GM19043 (cell line): ENCODE measurements at regions not wholly inside any gene's neighbourhood (a gene's known extent, or its start where the extent isn't known, plus 50 kb on each side); places are given as distances from the start of the nearest gene placed in this dataset.

Source experiments
- ATAC-seq: cut with Tn5 transposase; IDR thresholded peaks from one replicate; pipeline ENCODE4 v1.9.1; 2021; ENCODE audit warnings: low read depth; ENCODE audit not compliant: unreplicated experiment

DNA sequence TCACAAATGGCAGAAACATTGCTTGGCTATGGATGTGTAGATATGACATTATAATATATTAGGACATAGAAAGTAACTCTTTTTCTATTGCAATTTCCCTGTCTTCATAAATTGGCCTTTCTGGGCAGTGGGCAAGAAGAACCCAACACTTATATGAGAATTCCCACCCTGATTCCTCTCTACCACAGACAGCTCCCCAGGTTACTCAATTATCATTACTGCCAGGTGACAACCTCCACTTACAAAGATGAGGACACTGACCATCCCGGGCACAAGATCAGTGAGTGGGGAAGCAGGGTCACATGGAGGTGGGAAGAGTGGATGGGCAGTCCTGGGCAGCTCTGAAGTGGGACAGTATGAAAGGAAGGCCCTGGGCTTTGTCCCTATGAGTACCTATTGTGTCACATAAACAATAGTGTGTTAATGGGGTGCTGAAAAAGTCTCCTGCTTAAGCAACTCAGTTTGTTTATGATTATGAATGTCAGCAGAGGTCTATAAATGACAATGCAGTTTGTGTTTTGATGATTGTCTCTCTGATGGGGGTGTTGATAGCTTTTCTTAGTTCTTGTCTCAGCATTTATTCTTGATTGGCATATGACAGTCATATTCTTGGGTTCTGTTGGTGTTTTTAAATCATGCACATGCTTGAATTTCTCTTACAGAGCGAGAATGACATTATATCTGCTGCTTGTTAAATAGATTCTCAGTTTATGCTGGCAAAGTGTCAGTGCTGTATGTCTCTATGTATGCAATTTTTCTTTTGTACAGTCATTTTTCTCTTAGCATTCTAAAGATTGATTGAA lies 99.9 kb downstream of the SLIT2 start:
- no peak for ATAC-seq

DNA sequence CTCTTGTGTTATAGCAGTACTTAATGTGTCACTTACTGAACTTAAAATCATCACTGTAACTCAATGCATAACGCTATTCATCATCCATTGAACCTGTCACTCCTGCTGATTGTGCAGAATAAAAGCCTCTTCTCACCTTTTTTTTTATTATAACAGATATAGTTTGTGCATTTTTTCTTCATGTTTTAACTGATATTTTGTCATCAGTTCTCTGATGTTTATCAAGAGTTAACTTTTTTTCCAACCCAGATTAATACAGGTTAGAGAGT lies 100.4 kb downstream of the SLIT2 start:
- no peak for ATAC-seq

DNA sequence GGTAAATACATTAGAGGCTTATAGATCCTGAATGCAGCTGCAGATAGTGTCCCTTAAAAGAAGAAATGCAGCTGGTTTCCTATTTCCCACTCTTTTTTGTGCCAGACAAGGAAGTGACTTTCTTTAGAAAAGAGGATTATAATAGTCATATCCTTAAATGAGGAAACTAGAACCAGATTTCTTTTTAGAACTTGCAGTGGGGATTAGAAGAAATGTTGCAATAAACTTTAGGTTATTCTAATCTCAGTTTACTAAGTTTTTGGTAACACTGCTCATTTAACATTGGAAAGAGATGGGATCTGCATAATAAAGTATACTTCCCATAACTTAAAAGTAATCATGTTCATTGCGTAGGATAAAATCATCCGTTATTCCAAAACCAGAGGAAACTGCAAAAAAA lies 101.9 kb downstream of the SLIT2 start:
- ATAC-seq, result no peak

DNA sequence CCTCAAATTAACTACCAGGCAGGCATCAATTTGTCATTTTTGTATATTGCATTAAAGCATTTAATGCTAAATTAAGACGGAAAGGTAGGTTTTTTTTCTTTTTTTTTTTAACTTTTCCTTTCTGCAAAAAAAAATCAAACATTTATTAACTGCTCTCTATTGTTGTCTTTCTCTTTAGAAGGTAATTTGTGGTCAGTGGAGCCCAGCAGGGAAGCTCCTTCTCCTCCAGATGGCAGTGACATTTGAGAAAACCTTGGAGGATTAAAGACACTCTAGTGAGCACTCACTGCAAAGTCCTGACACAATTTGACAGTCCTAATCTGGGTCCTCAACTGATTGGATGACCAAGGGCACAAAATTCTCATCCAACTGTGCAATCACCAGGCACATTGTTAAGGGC lies 102.4 kb downstream of the SLIT2 start:
- ATAC-seq, result no peak

- no peak for ATAC-seq
These were observed 104.9 kb downstream of the SLIT2 start for GRCh38 chr4:20356565-20356964.

- ATAC-seq, result no peak
These were observed 106.4 kb downstream of the SLIT2 start for GRCh38 chr4:20358110-20358509.

DNA sequence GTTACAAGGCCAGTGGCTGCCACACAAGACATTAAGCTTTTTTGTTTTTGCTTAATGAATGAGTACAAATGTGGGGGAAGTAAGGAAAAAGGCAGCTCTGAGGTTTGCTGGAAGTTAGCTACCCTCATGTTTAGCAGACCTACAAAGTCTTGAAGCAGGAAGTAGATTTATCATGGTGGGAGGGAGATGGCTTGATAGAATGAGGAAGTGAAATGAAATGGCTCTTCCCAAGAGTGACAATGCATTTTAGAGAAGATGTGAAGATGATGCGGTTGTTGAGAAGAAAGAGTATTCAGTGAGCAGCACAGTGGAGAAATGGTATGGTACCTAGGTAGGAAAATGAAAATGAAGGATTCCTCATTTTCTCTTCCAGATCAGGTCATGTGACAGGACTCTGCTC lies 108.0 kb downstream of the SLIT2 start:
- peak; percentile 59 for ATAC-seq

- ATAC-seq, result no peak
These were observed 110.4 kb downstream of the SLIT2 start for GRCh38 chr4:20362148-20362547.

- no peak for ATAC-seq
These were observed 113.3 kb downstream of the SLIT2 start for GRCh38 chr4:20364969-20365368.

DNA sequence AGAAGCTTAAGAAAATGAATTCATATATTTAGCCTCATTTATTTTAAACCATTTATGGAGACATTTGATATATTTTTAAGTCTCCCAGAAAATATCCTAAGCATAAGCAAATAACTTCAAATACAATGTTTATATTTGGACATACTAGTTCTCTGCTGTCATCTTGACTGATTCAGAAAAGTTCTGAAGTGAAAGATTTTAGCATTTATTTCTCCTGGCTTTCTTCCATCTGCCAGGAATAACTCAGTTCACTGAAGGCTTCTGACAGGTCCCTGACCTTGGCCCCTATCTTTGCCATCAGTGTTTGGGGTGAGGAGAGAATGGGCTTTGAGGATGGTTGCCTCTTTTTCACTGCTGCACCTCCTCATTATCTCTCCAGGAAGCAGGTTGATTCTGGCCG lies 115.7 kb downstream of the SLIT2 start:
- ATAC-seq, result no peak

DNA sequence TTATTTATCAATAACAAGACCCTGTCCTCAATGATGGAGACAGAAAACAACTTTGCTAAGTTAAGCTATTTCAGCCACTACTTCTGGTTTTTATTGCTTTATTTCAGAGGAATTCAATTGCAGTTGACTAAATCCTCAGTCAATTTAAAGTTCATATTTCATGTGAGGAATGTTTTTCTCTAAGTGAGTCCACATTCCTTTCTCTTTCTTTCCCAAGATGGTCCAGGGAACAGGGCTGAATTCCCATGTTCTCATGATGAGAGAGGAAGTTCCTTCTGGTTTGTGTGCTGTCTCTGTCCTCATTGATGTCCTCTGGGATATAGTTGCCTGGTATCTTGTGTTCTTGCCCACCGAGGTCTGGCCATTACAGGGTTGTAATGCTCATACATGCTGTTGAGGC lies 117.2 kb downstream of the SLIT2 start:
- ATAC-seq, result no peak

DNA sequence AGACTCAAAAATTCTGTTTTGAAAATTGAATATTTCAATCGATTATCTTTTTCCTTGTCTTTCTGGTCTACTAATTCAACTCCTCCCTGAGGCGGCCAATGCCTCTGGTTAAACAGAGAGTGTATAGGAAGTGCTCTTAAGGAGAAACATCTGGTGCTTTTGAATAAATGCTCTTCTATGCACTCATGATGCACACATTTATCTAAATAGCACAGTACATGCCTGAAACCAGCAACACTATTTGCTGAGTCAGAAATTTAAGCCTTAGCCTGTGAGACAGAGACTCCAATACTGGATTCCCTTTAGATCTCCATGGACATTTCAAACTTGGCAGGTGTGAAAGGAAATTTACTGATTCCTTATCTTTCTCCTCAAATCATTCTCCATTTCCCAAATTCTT lies 118.6 kb downstream of the SLIT2 start:
- no peak for ATAC-seq

- no peak for ATAC-seq
These were observed 124.4 kb downstream of the SLIT2 start for GRCh38 chr4:20376070-20376469.

GRCh38 chr4:20378181-20378580 lies 126.5 kb downstream of the SLIT2 start:
- ATAC-seq, result no peak

GRCh38 chr4:20381005-20381404 lies 129.3 kb downstream of the SLIT2 start:
- ATAC-seq, result no peak

- ATAC-seq, result no peak
These were observed 131.6 kb downstream of the SLIT2 start for GRCh38 chr4:20383283-20383682.

DNA sequence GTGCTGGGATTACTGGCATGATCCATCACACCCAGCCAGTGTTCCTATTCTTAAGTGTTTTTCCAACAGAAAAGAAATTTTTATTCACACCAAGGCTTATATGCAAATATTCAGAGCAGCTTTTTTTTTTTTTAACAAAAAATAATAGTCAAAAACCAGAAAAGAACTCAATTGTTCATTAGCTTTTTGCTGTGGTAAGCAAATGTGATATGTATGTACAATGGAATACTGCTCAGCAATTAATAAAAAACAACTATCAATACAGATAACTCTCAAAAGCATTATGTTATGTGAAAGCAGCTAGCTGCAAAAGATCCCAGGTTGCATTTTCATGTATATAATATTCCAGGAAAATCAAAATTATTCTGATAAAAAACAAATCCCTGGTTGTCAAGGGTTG lies 132.3 kb downstream of the SLIT2 start:
- ATAC-seq, result no peak

DNA sequence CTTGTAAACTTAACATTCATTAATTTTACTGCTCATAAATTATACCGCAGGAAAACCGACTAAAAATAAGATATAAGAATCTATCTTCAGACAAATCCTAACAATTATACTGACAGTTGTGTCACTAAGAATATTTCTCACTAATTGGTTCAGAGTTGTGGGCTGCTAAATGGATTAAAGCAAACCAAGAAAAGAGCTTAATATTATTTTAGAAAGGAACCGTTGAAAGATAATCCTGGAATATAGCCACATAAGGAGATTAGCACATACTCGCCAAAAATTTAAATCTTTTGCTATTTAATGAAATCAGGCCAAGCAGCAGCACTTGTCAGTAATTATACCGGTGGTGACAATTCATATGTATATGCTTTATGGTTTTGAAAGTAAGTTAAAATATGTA lies 132.8 kb downstream of the SLIT2 start:
- ATAC-seq, result no peak

DNA sequence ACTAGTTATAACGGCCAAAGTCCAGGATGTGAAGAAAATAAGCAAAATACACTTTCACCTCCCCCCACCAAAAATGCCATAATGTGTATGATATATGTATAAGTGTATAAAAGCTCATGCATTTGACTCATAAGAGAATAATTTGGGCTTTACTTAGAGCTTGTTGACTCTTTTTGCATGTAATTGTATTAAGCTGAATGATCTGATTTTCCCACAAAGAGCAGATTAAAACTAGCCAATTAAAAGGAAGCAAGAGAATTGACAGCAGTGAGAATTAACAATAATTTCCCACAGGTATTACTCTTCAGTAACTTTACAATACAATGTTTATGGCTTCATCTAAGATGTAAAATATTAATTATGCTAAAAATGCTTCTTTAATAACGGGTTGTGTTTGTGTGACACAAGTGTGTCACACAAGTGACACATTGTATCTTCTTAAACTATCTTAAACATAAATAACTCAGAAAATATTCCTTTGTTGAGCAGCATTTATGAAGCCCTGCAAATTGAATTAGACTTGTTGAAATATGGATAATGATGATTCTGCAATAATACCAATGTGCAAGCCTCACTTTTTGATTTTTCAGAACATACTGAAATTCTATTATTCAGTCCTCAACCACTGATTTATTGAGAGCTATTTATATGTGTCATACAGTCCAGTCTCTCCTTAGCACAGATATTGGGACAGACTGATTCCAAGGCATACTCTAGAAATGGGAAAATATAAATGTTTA lies 134.5 kb downstream of the SLIT2 start:
- ATAC-seq, result no peak

- no peak for ATAC-seq
These were observed 135.2 kb downstream of the SLIT2 start for GRCh38 chr4:20386906-20387305.

DNA sequence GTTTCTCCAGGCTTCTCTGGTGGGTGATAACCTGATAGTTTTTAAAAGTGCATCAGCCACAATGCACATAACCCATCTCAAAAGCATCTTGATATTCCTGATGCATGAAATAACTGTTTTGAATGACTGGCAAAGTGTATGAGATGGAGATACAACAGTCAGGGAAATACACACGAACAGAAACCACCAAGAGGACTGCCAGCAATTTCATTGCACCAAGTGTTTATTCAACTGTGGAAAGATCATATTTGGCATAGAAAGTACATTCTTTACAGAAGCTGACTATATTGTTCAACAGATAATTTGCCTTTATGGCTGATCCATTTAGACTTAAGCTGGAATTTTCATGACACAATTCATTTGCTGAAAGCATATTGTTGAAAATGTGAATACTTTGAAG lies 139.5 kb downstream of the SLIT2 start:
- no peak for ATAC-seq

DNA sequence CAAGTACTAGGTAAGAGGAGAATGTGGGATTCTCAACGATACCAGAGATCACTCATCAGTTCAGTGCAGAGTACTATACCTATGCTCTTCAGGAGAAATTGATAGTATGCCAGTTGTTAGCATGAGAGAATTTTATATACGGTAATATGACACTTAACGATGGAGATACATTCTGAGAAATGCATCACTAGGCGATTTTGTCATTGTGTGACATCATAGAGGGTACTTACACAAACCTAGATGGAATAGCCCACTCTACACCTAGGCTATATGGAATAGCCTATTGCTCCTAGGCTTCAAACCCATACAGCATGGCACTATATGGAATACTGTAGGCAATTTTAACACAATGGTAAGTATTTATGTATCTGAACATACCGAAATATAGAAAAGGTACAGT lies 140.2 kb downstream of the SLIT2 start:
- ATAC-seq, result no peak
